ENCODE measurements at regions not wholly inside any gene's neighbourhood (a gene's known extent, or its start where the extent isn't known, plus 50 kb on each side); places are given as distances from the start of the nearest gene placed in this dataset.

DNA sequence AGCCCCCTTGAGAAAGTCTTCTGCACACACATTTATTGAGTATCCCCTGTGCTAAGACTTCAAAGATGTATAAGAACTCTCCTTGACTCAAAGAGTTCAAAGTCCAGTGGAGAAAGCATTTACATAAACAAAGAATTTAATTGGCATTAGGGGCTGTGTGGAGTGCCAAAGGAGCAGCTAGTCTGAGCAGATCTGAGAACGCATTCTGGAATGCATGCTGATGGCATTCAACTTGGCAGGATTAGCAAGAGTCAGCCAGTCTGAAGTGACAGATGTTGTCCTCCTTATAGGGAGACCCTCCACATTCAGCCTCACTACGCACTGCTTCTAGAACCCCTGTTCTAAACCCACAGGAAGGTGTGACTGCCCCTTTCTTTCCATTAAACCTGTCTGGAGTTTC is 191.5 kb downstream of the RAD51AP2 start:
- ChIA-PET CTCF (no interaction called here), POLR2A (ENCODE audit: unreplicated experiment) (no interaction called here)
- Histone ChIP-seq H3K4me3 (no peak overlapping the region), H3K36me3 (ENCODE audit: low read depth) (no peaks in the 10 kb centered on the region), H3K4me2 (no peak overlapping the region), H3K79me2 (ENCODE audit: low read depth) (no peaks in the 10 kb centered on the region), H3K27ac (no peak overlapping the region), H4K20me1 (ENCODE audit: insufficient read depth) (no peaks in the 10 kb centered on the region), H2AFZ (no peak overlapping the region), H3K4me1 (replicated peaks; ENCODE audit: insufficient read depth) (no peaks in the 10 kb centered on the region), H3F3A (ENCODE audit: insufficient read depth, low read depth) (no peaks in the 10 kb centered on the region), H3K9me3 (ENCODE audit: insufficient read depth, low read depth) (no peaks in the 10 kb centered on the region), H3K27me3 (ENCODE audit: insufficient read depth, low read depth) (no peaks in the 10 kb centered on the region), H3K9me2 (ENCODE audit: insufficient read depth) (no peaks in the 10 kb centered on the region)
- DNase-seq: no peak
- TF ChIP-seq, protein P1, sequence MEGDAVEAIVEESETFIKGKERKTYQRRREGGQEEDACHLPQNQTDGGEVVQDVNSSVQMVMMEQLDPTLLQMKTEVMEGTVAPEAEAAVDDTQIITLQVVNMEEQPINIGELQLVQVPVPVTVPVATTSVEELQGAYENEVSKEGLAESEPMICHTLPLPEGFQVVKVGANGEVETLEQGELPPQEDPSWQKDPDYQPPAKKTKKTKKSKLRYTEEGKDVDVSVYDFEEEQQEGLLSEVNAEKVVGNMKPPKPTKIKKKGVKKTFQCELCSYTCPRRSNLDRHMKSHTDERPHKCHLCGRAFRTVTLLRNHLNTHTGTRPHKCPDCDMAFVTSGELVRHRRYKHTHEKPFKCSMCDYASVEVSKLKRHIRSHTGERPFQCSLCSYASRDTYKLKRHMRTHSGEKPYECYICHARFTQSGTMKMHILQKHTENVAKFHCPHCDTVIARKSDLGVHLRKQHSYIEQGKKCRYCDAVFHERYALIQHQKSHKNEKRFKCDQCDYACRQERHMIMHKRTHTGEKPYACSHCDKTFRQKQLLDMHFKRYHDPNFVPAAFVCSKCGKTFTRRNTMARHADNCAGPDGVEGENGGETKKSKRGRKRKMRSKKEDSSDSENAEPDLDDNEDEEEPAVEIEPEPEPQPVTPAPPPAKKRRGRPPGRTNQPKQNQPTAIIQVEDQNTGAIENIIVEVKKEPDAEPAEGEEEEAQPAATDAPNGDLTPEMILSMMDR (conservative IDR thresholded peaks at IDR 0.05): no peak
- TF ChIP-seq EZH2 (IDR thresholded peaks at IDR 0.05; ENCODE audit: low read depth): no peak
- intact Hi-C loops (cut with micrococcal nuclease; ENCODE audit: unreplicated experiment): no loop called here
- BruUV-seq (replicated peaks): no TSS peak

DNA sequence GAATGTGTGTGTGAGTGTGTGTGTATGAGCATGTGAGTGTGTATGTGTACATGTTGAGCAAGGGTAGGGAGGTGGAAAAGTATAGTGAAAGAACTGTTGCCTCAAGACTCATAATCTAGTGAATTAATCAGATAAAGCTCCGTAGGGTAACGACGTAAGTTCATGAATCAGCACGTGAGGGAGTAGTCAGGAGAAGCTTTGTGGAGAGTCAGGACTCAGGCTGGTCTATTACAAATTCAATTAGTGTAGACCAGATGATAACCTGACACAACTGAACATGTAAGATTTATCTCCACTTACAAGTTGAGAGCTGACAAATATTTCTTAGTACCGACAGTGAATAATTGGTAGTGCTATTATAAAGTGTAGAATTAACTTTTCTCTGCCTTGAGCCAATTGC is 194.5 kb downstream of the RAD51AP2 start:
- no peaks in the 10 kb centered on the region for H4K20me1 ChIP-seq (ENCODE audit: insufficient read depth)
- BruUV-seq (replicated peaks): no TSS peak
- no peak for TF ChIP-seq EZH2 (IDR thresholded peaks at IDR 0.05; ENCODE audit: low read depth)
- TF ChIP-seq, protein P1 (conservative IDR thresholded peaks at IDR 0.05): no peak
- H3K4me2 ChIP-seq: no peak overlapping the region
- intact Hi-C loops (cut with micrococcal nuclease; ENCODE audit: unreplicated experiment): no loop called here
- ChIA-PET CTCF (no interaction called here), POLR2A (ENCODE audit: unreplicated experiment) (no interaction called here)
- no peaks in the 10 kb centered on the region for H3K9me2 ChIP-seq (ENCODE audit: insufficient read depth)
- H2AFZ ChIP-seq: no peak overlapping the region
- no peak for DNase-seq
- no peak overlapping the region for H3K27ac ChIP-seq
- no peaks in the 10 kb centered on the region for H3K79me2 ChIP-seq (ENCODE audit: low read depth)
- no peaks in the 10 kb centered on the region for H3K27me3 ChIP-seq (ENCODE audit: insufficient read depth, low read depth)
- no peaks in the 10 kb centered on the region for H3K9me3 ChIP-seq (ENCODE audit: insufficient read depth, low read depth)
- no peaks in the 10 kb centered on the region for H3K36me3 ChIP-seq (ENCODE audit: low read depth)
- H3K4me1 ChIP-seq (replicated peaks; ENCODE audit: insufficient read depth): no peaks in the 10 kb centered on the region
- H3F3A ChIP-seq (ENCODE audit: insufficient read depth, low read depth): no peaks in the 10 kb centered on the region
- H3K4me3 ChIP-seq: no peak overlapping the region

DNA sequence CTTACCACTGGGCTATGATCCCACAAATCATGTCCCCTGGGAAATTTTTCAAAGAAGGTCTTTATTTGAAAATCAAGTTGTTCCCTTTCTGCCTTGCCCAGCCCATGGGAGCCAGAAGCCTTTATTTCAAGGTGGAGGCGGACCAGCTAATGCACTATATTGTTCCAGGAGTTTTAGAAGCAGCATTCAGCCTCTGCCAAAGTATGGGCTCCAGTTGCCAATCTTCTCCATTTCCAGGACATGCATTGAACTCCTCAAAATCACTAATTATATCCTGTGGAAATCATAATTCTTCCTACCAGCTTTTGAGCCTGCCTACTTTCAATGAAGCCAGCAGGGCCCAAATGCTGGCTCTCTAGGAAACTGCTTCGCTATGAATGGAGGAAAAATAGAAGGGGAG is 195.8 kb downstream of the RAD51AP2 start:
- Histone ChIP-seq H3K4me1 (replicated peaks; ENCODE audit: insufficient read depth) (peaks cover 8% of the 10 kb centered on the region; the same call in 1 of the 2 replicates), H3K27ac (no peak overlapping the region), H3K36me3 (ENCODE audit: low read depth) (no peaks in the 10 kb centered on the region), H4K20me1 (ENCODE audit: insufficient read depth) (no peaks in the 10 kb centered on the region), H3K9me3 (ENCODE audit: insufficient read depth, low read depth) (no peaks in the 10 kb centered on the region), H3K9me2 (ENCODE audit: insufficient read depth) (no peaks in the 10 kb centered on the region), H3K4me3 (no peak overlapping the region), H3K27me3 (ENCODE audit: insufficient read depth, low read depth) (no peaks in the 10 kb centered on the region), H3F3A (ENCODE audit: insufficient read depth, low read depth) (no peaks in the 10 kb centered on the region), H2AFZ (no peak overlapping the region), H3K4me2 (no peak overlapping the region), H3K79me2 (ENCODE audit: low read depth) (no peaks in the 10 kb centered on the region)
- intact Hi-C loops (cut with micrococcal nuclease; ENCODE audit: unreplicated experiment): no loop called here
- DNase-seq: no peak
- no TSS peak for BruUV-seq (replicated peaks)
- ChIA-PET POLR2A (ENCODE audit: unreplicated experiment) (no interaction called here), CTCF (no interaction called here)
- no peak for TF ChIP-seq EZH2 (IDR thresholded peaks at IDR 0.05; ENCODE audit: low read depth)

DNA sequence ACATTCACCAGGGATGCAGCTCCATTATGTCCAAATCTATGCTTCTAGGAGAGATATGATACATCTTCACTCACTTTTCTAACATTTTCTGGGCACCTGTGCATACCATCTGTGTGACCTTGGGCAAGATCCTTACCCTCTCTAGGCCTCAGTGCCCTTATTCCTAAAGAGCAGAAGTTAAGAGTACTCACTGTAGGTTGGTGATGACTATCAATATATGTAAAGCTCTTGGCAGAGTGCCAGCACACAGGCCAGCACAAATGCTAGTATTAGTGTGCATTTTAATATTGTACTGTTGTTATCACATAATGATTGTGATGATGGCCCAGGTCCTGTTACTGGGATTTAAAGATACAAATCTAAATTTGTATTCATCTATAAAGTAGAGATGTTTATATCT is 199.2 kb downstream of the RAD51AP2 start:
- H3K36me3 ChIP-seq (ENCODE audit: low read depth): no peaks in the 10 kb centered on the region
- H3K9me2 ChIP-seq (ENCODE audit: insufficient read depth): no peaks in the 10 kb centered on the region
- H3K4me2 ChIP-seq: no peak overlapping the region
- H2AFZ ChIP-seq: no peak overlapping the region
- peaks cover 8% of the 10 kb centered on the region; the same call in 1 of the 2 replicates for H3K4me1 ChIP-seq (replicated peaks; ENCODE audit: insufficient read depth)
- DNase-seq: no peak
- no peaks in the 10 kb centered on the region for H3K79me2 ChIP-seq (ENCODE audit: low read depth)
- no peak overlapping the region for H3K4me3 ChIP-seq
- no TSS peak for BruUV-seq (replicated peaks)
- TF ChIP-seq, protein P1 (conservative IDR thresholded peaks at IDR 0.05): no peak
- TF ChIP-seq EZH2 (IDR thresholded peaks at IDR 0.05; ENCODE audit: low read depth): no peak
- ChIA-PET CTCF (no interaction called here), POLR2A (ENCODE audit: unreplicated experiment) (no interaction called here)
- intact Hi-C loops (cut with micrococcal nuclease; ENCODE audit: unreplicated experiment): no loop called here
- H4K20me1 ChIP-seq (ENCODE audit: insufficient read depth): no peaks in the 10 kb centered on the region
- no peaks in the 10 kb centered on the region for H3F3A ChIP-seq (ENCODE audit: insufficient read depth, low read depth)
- H3K27ac ChIP-seq: no peak overlapping the region
- no peaks in the 10 kb centered on the region; the same call in 1 of the 2 replicates for H3K9me3 ChIP-seq (ENCODE audit: insufficient read depth, low read depth)
- H3K27me3 ChIP-seq (ENCODE audit: insufficient read depth, low read depth): no peaks in the 10 kb centered on the region

All from PC-9 (cell line).